ENCODE measurements at regions not wholly inside any gene's neighbourhood (a gene's known extent, or its start where the extent isn't known, plus 50 kb on each side); places are given as distances from the start of the nearest gene placed in this dataset.

GRCh38 chr4:179894066-179894778 lies 2349.0 kb upstream of the TENM3 start:
- no peak overlapping the region for H3K23ac ChIP-seq (ENCODE audit: low read length in 2 of 2)
- H3K4me3 ChIP-seq (ENCODE audit: insufficient read depth in 1 of 2, low read depth in 1 of 2, low read length in 2 of 2): no peak overlapping the region
- H2BK5ac ChIP-seq (ENCODE audit: low read depth, low read length, poor library complexity, severe bottlenecking): no peak overlapping the region
- peak; percentile 1 for DNase-seq
- H2AK5ac ChIP-seq (ENCODE audit: low read length, severe bottlenecking): no peak overlapping the region
- H3K27ac ChIP-seq (ENCODE audit: low read length, poor library complexity, severe bottlenecking): no peak overlapping the region
- H3K36me3 ChIP-seq (ENCODE audit: control insufficient read depth in 1 of 2, insufficient read depth in 2 of 2, low read depth in 1 of 2, low read length in 2 of 2): no peaks in the 10 kb centered on the region
- no peak overlapping the region for H3K9ac ChIP-seq (ENCODE audit: low read length)
- H3K9me3 ChIP-seq (ENCODE audit: control insufficient read depth, low read length): peaks cover 34% of the 10 kb centered on the region
- H3K18ac ChIP-seq (ENCODE audit: low read depth in 1 of 2, low read length in 2 of 2): no peak overlapping the region
- H3K27me3 ChIP-seq (ENCODE audit: control insufficient read depth in 1 of 2, insufficient read depth in 1 of 2, low read length in 2 of 2): no peaks in the 10 kb centered on the region
- 82% methylated on average over 1 of the region's 3 CpGs for WGBS
- H2BK12ac ChIP-seq (ENCODE audit: low read length in 2 of 2): no peak overlapping the region
- no peak overlapping the region for H2BK15ac ChIP-seq (ENCODE audit: low read depth, poor library complexity, severe bottlenecking)
- no peak overlapping the region for H3K4me2 ChIP-seq (ENCODE audit: low read length, poor library complexity, severe bottlenecking)
- no peak overlapping the region for H2AFZ ChIP-seq (ENCODE audit: low read depth, low read length)
- H3K4me1 ChIP-seq (ENCODE audit: control insufficient read depth, insufficient read depth, low read depth, low read length): no peaks in the 10 kb centered on the region
- no peak overlapping the region for H4K8ac ChIP-seq (ENCODE audit: low read length)
- H3K4ac ChIP-seq (ENCODE audit: low read depth in 1 of 2, low read length in 2 of 2): no peak overlapping the region
- H3K79me1 ChIP-seq (replicated peaks; ENCODE audit: low read length, poor library complexity, severe bottlenecking): no peaks in the 10 kb centered on the region
- no peak overlapping the region for H4K91ac ChIP-seq (ENCODE audit: low read length)
- H3K14ac ChIP-seq (ENCODE audit: low read length in 2 of 2): no peak overlapping the region
- no peak overlapping the region for H2BK120ac ChIP-seq (ENCODE audit: low read depth, low read length)

GRCh38 chr4:179919587-179919986 lies 2323.6 kb upstream of the TENM3 start:
- Histone ChIP-seq H2BK12ac (ENCODE audit: low read length in 2 of 2) (no peak overlapping the region), H3K18ac (ENCODE audit: low read depth in 1 of 2, low read length in 2 of 2) (no peak overlapping the region), H2AK5ac (ENCODE audit: low read length, severe bottlenecking) (no peak overlapping the region), H3K9ac (ENCODE audit: low read length) (no peak overlapping the region), H4K8ac (ENCODE audit: low read length) (no peak overlapping the region), H4K91ac (ENCODE audit: low read length) (no peak overlapping the region), H3K4ac (ENCODE audit: low read depth in 1 of 2, low read length in 2 of 2) (no peak overlapping the region), H2AFZ (ENCODE audit: low read depth, low read length) (no peak overlapping the region), H3K14ac (ENCODE audit: low read length in 2 of 2) (no peak overlapping the region), H2BK15ac (ENCODE audit: low read depth, poor library complexity, severe bottlenecking) (no peak overlapping the region), H3K36me3 (ENCODE audit: control insufficient read depth in 1 of 2, insufficient read depth in 2 of 2, low read depth in 1 of 2, low read length in 2 of 2) (no peaks in the 10 kb centered on the region), H3K27ac (ENCODE audit: low read length, poor library complexity, severe bottlenecking) (no peak overlapping the region), H3K4me1 (ENCODE audit: control insufficient read depth, insufficient read depth, low read depth, low read length) (no peaks in the 10 kb centered on the region), H2BK5ac (ENCODE audit: low read depth, low read length, poor library complexity, severe bottlenecking) (no peak overlapping the region), H3K9me3 (ENCODE audit: control insufficient read depth, low read length) (peaks cover 27% of the 10 kb centered on the region), H2BK120ac (ENCODE audit: low read depth, low read length) (no peak overlapping the region), H3K79me1 (replicated peaks; ENCODE audit: low read length, poor library complexity, severe bottlenecking) (no peaks in the 10 kb centered on the region), H3K4me3 (ENCODE audit: insufficient read depth in 1 of 2, low read depth in 1 of 2, low read length in 2 of 2) (no peak overlapping the region), H3K27me3 (ENCODE audit: control insufficient read depth in 1 of 2, insufficient read depth in 1 of 2, low read length in 2 of 2) (no peaks in the 10 kb centered on the region), H3K23ac (ENCODE audit: low read length in 2 of 2) (no peak overlapping the region), H3K4me2 (ENCODE audit: low read length, poor library complexity, severe bottlenecking) (no peak overlapping the region)
- DNase-seq: no peak

GRCh38 chr4:179927473-179927872 lies 2315.7 kb upstream of the TENM3 start:
- no peak overlapping the region for H2BK5ac ChIP-seq (ENCODE audit: low read depth, low read length, poor library complexity, severe bottlenecking)
- peaks cover 15% of the 10 kb centered on the region for H3K9me3 ChIP-seq (ENCODE audit: control insufficient read depth, low read length)
- H3K4me2 ChIP-seq (ENCODE audit: low read length, poor library complexity, severe bottlenecking): no peak overlapping the region
- H4K8ac ChIP-seq (ENCODE audit: low read length): no peak overlapping the region
- no peak overlapping the region for H3K27ac ChIP-seq (ENCODE audit: low read length, poor library complexity, severe bottlenecking)
- H4K91ac ChIP-seq (ENCODE audit: low read length): no peak overlapping the region
- no peak overlapping the region for H2BK15ac ChIP-seq (ENCODE audit: low read depth, poor library complexity, severe bottlenecking)
- no peaks in the 10 kb centered on the region for H3K27me3 ChIP-seq (ENCODE audit: control insufficient read depth in 1 of 2, insufficient read depth in 1 of 2, low read length in 2 of 2)
- H3K23ac ChIP-seq (ENCODE audit: low read length in 2 of 2): no peak overlapping the region
- no peaks in the 10 kb centered on the region for H3K79me1 ChIP-seq (replicated peaks; ENCODE audit: low read length, poor library complexity, severe bottlenecking)
- 50% methylated on average over 1 of the region's 1 CpG for WGBS
- H3K4me3 ChIP-seq (ENCODE audit: insufficient read depth in 1 of 2, low read depth in 1 of 2, low read length in 2 of 2): no peak overlapping the region
- no peak overlapping the region for H3K18ac ChIP-seq (ENCODE audit: low read depth in 1 of 2, low read length in 2 of 2)
- no peak overlapping the region for H3K9ac ChIP-seq (ENCODE audit: low read length)
- H2BK120ac ChIP-seq (ENCODE audit: low read depth, low read length): no peak overlapping the region
- no peak overlapping the region for H3K14ac ChIP-seq (ENCODE audit: low read length in 2 of 2)
- no peak for DNase-seq
- H3K4ac ChIP-seq (ENCODE audit: low read depth in 1 of 2, low read length in 2 of 2): no peak overlapping the region
- H2AFZ ChIP-seq (ENCODE audit: low read depth, low read length): no peak overlapping the region
- no peaks in the 10 kb centered on the region for H3K36me3 ChIP-seq (ENCODE audit: control insufficient read depth in 1 of 2, insufficient read depth in 2 of 2, low read depth in 1 of 2, low read length in 2 of 2)
- H3K4me1 ChIP-seq (ENCODE audit: control insufficient read depth, insufficient read depth, low read depth, low read length): no peaks in the 10 kb centered on the region
- no peak overlapping the region for H2BK12ac ChIP-seq (ENCODE audit: low read length in 2 of 2)
- no peak overlapping the region for H2AK5ac ChIP-seq (ENCODE audit: low read length, severe bottlenecking)

GRCh38 chr4:179941911-179942310 lies 2301.3 kb upstream of the TENM3 start:
- no peak overlapping the region for H2BK15ac ChIP-seq (ENCODE audit: low read depth, poor library complexity, severe bottlenecking)
- no peak overlapping the region for H3K4ac ChIP-seq (ENCODE audit: low read depth in 1 of 2, low read length in 2 of 2)
- no peak overlapping the region for H2BK12ac ChIP-seq (ENCODE audit: low read length in 2 of 2)
- H3K23ac ChIP-seq (ENCODE audit: low read length in 2 of 2): no peak overlapping the region
- H2AFZ ChIP-seq (ENCODE audit: low read depth, low read length): no peak overlapping the region
- no peak overlapping the region for H3K27ac ChIP-seq (ENCODE audit: low read length, poor library complexity, severe bottlenecking)
- no peak overlapping the region for H4K8ac ChIP-seq (ENCODE audit: low read length)
- no peak overlapping the region for H4K91ac ChIP-seq (ENCODE audit: low read length)
- no peak overlapping the region for H3K14ac ChIP-seq (ENCODE audit: low read length in 2 of 2)
- H3K36me3 ChIP-seq (ENCODE audit: control insufficient read depth in 1 of 2, insufficient read depth in 2 of 2, low read depth in 1 of 2, low read length in 2 of 2): no peaks in the 10 kb centered on the region
- no peak overlapping the region for H2BK120ac ChIP-seq (ENCODE audit: low read depth, low read length)
- H2BK5ac ChIP-seq (ENCODE audit: low read depth, low read length, poor library complexity, severe bottlenecking): no peak overlapping the region
- H2AK5ac ChIP-seq (ENCODE audit: low read length, severe bottlenecking): no peak overlapping the region
- H3K4me3 ChIP-seq (ENCODE audit: insufficient read depth in 1 of 2, low read depth in 1 of 2, low read length in 2 of 2): no peak overlapping the region
- no peaks in the 10 kb centered on the region for H3K4me1 ChIP-seq (ENCODE audit: control insufficient read depth, insufficient read depth, low read depth, low read length)
- no peak overlapping the region for H3K18ac ChIP-seq (ENCODE audit: low read depth in 1 of 2, low read length in 2 of 2)
- no peak overlapping the region for H3K9ac ChIP-seq (ENCODE audit: low read length)
- no peaks in the 10 kb centered on the region for H3K79me1 ChIP-seq (replicated peaks; ENCODE audit: low read length, poor library complexity, severe bottlenecking)
- H3K9me3 ChIP-seq (ENCODE audit: control insufficient read depth, low read length): peaks cover 38% of the 10 kb centered on the region
- no peak overlapping the region for H3K4me2 ChIP-seq (ENCODE audit: low read length, poor library complexity, severe bottlenecking)
- no peak for DNase-seq
- H3K27me3 ChIP-seq (ENCODE audit: control insufficient read depth in 1 of 2, insufficient read depth in 1 of 2, low read length in 2 of 2): no peaks in the 10 kb centered on the region

Measured in mesenchymal stem cell (in vitro differentiated cells and primary cell).